ENCODE measurements at regions not wholly inside any gene's neighbourhood (a gene's known extent, or its start where the extent isn't known, plus 50 kb on each side); places are given as distances from the start of the nearest gene placed in this dataset.
"Not testable (repeated sequence)": the region's sequence is repeated elsewhere in the genome, so short reads cannot be mapped to it uniquely, and the experiment has no call there.

- H3K27ac ChIP-seq = no peak overlapping the region
- peak overlapping the region; percentile 33 for H3K4me2 ChIP-seq (ENCODE audit: low read length)
- TF ChIP-seq CTCF (IDR thresholded peaks at IDR 0.05) = no peak
- H3K36me3 ChIP-seq (ENCODE audit: control insufficient read depth, insufficient read depth, low read length) = no peaks in the 10 kb centered on the region
- H3K9me3 ChIP-seq (ENCODE audit: control insufficient read depth, low read length) = no peaks in the 10 kb centered on the region
- H2AFZ ChIP-seq = no peak overlapping the region
- no peak overlapping the region for H3K9ac ChIP-seq
- no peaks in the 10 kb centered on the region for H3K27me3 ChIP-seq (ENCODE audit: control insufficient read depth, insufficient read depth, low read length)
- no peaks in the 10 kb centered on the region for H3K4me1 ChIP-seq
- no peak overlapping the region for H3K4me3 ChIP-seq (ENCODE audit: low read depth, low read length)
- no peaks in the 10 kb centered on the region for H3K79me2 ChIP-seq
Measured at GRCh38 chr2:55779459-55780421, 86.1 kb upstream of the PNPT1 start.

- H3K9me3 ChIP-seq (ENCODE audit: control insufficient read depth, low read length) = no peaks in the 10 kb centered on the region
- no peak for TF ChIP-seq CTCF (IDR thresholded peaks at IDR 0.05)
- H3K36me3 ChIP-seq (ENCODE audit: control insufficient read depth, insufficient read depth, low read length) = no peaks in the 10 kb centered on the region
Measured at GRCh38 chr2:55776966-55777365, 83.3 kb upstream of the PNPT1 start.

GRCh38 chr2:55776479-55776878, 82.8 kb upstream of the PNPT1 start:
- Histone ChIP-seq H3K36me3 (ENCODE audit: control insufficient read depth, insufficient read depth, low read length) (no peaks in the 10 kb centered on the region), H3K79me2 (no peaks in the 10 kb centered on the region), H3K4me1 (no peaks in the 10 kb centered on the region), H3K27ac (no peak overlapping the region), H3K4me3 (ENCODE audit: low read depth, low read length) (no peak overlapping the region), H3K9me3 (ENCODE audit: control insufficient read depth, low read length) (no peaks in the 10 kb centered on the region), H3K4me2 (ENCODE audit: low read length) (no peak overlapping the region), H3K27me3 (ENCODE audit: control insufficient read depth, insufficient read depth, low read length) (no peaks in the 10 kb centered on the region), H2AFZ (no peak overlapping the region), H3K9ac (no peak overlapping the region)
- no peak for TF ChIP-seq CTCF (IDR thresholded peaks at IDR 0.05)

More at GRCh38 chr2:55776966-55777365, 83.3 kb upstream of the PNPT1 start:
- no peak overlapping the region for H2AFZ ChIP-seq
- H3K9ac ChIP-seq = no peak overlapping the region
- no peaks in the 10 kb centered on the region for H3K27me3 ChIP-seq (ENCODE audit: control insufficient read depth, insufficient read depth, low read length)
- H3K79me2 ChIP-seq = no peaks in the 10 kb centered on the region
- no peak overlapping the region for H3K4me2 ChIP-seq (ENCODE audit: low read length)
- H3K4me3 ChIP-seq (ENCODE audit: low read depth, low read length) = no peak overlapping the region
- no peaks in the 10 kb centered on the region for H3K4me1 ChIP-seq
- H3K27ac ChIP-seq = no peak overlapping the region

GRCh38 chr2:55775828-55776227, 82.2 kb upstream of the PNPT1 start:
- no peak overlapping the region for H3K9ac ChIP-seq
- H2AFZ ChIP-seq = no peak overlapping the region
- H3K27me3 ChIP-seq (ENCODE audit: control insufficient read depth, insufficient read depth, low read length) = no peaks in the 10 kb centered on the region
- H3K36me3 ChIP-seq (ENCODE audit: control insufficient read depth, insufficient read depth, low read length) = no peaks in the 10 kb centered on the region
- H3K27ac ChIP-seq = no peak overlapping the region
- TF ChIP-seq CTCF (IDR thresholded peaks at IDR 0.05) = no peak
- H3K9me3 ChIP-seq (ENCODE audit: control insufficient read depth, low read length) = no peaks in the 10 kb centered on the region
- no peaks in the 10 kb centered on the region for H3K4me1 ChIP-seq
- H3K79me2 ChIP-seq = no peaks in the 10 kb centered on the region
- H3K4me3 ChIP-seq (ENCODE audit: low read depth, low read length) = no peak overlapping the region
- no peak overlapping the region for H3K4me2 ChIP-seq (ENCODE audit: low read length)

GRCh38 chr2:55773651-55774050, 80.0 kb upstream of the PNPT1 start:
- H2AFZ ChIP-seq; H3K9me3 ChIP-seq (ENCODE audit: control insufficient read depth, low read length): not testable (repeated sequence)

More at GRCh38 chr2:55773651-55774050, 80.0 kb upstream of the PNPT1 start:
- not testable (repeated sequence) for H3K9ac ChIP-seq; H3K4me3 ChIP-seq (ENCODE audit: low read depth, low read length); H3K4me1 ChIP-seq; H3K36me3 ChIP-seq (ENCODE audit: control insufficient read depth, insufficient read depth, low read length); H3K27ac ChIP-seq; H3K79me2 ChIP-seq; H3K27me3 ChIP-seq (ENCODE audit: control insufficient read depth, insufficient read depth, low read length); H3K4me2 ChIP-seq (ENCODE audit: low read length)
